ENCODE measurements at regions not wholly inside any gene's neighbourhood (a gene's known extent, or its start where the extent isn't known, plus 50 kb on each side); places are given as distances from the start of the nearest gene placed in this dataset.

- DNase-seq: no peak
Measured at GRCh38 chr5:118017536-118017935, 970.8 kb downstream of the DTWD2 start.

GRCh38 chr5:118016396-118016795 is 972.0 kb downstream of the DTWD2 start:
- no peak for DNase-seq

GRCh38 chr5:118015511-118015910 is 972.8 kb downstream of the DTWD2 start:
- DNase-seq: no peak

- no peak for DNase-seq
Measured at GRCh38 chr5:118009741-118010297, 978.5 kb downstream of the DTWD2 start.

GRCh38 chr5:118008779-118009178 is 979.6 kb downstream of the DTWD2 start:
- DNase-seq: no peak

GRCh38 chr5:118007262-118007661 is 981.1 kb downstream of the DTWD2 start:
- no peak for DNase-seq

GRCh38 chr5:118006219-118006618 is 982.1 kb downstream of the DTWD2 start:
- DNase-seq: no peak

- DNase-seq: no peak
Measured at GRCh38 chr5:117999939-118000549, 988.3 kb downstream of the DTWD2 start.

GRCh38 chr5:117982691-117983090 is 1005.7 kb downstream of the DTWD2 start:
- no peak for DNase-seq

GRCh38 chr5:117973785-117974184 is 1014.6 kb downstream of the DTWD2 start:
- DNase-seq: no peak

- DNase-seq: no peak
Measured at GRCh38 chr5:117955831-117956230, 1032.5 kb downstream of the DTWD2 start.

- no peak for DNase-seq
Measured at GRCh38 chr5:117954331-117954730, 1034.0 kb downstream of the DTWD2 start.

GRCh38 chr5:117953272-117953671 is 1035.1 kb downstream of the DTWD2 start:
- DNase-seq: no peak

GRCh38 chr5:117947836-117948235 is 1040.5 kb downstream of the DTWD2 start:
- no peak for DNase-seq

- no peak for DNase-seq
Measured at GRCh38 chr5:117947121-117947520, 1041.2 kb downstream of the DTWD2 start.

- no peak for DNase-seq
Measured at GRCh38 chr5:117945258-117945657, 1043.1 kb downstream of the DTWD2 start.

GRCh38 chr5:117943541-117943940 is 1044.8 kb downstream of the DTWD2 start:
- no peak for DNase-seq

GRCh38 chr5:117942861-117943519 is 1045.4 kb downstream of the DTWD2 start:
- DNase-seq: no peak

GRCh38 chr5:117893211-117893610 is 1095.1 kb downstream of the DTWD2 start:
- DNase-seq: no peak

- no peak for DNase-seq
Measured at GRCh38 chr5:117892360-117892759, 1096.0 kb downstream of the DTWD2 start.

- DNase-seq: no peak
Measured at GRCh38 chr5:117889596-117889995, 1098.8 kb downstream of the DTWD2 start.

GRCh38 chr5:117888688-117889087 is 1099.7 kb downstream of the DTWD2 start:
- DNase-seq: no peak

- no peak for DNase-seq
Measured at GRCh38 chr5:117881426-117882230, 1106.7 kb downstream of the DTWD2 start.

GRCh38 chr5:117880932-117881331 is 1107.4 kb downstream of the DTWD2 start:
- no peak for DNase-seq
